H9 (cell line): ENCODE measurements at regions not wholly inside any gene's neighbourhood (a gene's known extent, or its start where the extent isn't known, plus 50 kb on each side); places are given as distances from the start of the nearest gene placed in this dataset.

Experiments used
- DNase-seq: peaks from one replicate; pipeline ENCODE4 v3.0.0-alpha.2; 2017
- H2AFZ ChIP-seq: one replicate; pipeline ENCODE4 v1.6.1; 2013; ENCODE audit warnings: mild to moderate bottlenecking, low read length, control low read depth, moderate library complexity
- H2AK5ac ChIP-seq: 2 replicates; pipeline ENCODE4 v1.6.1; 2013; ENCODE audit warnings: low read length, control low read depth, mixed read lengths; ENCODE audit not compliant: insufficient read length
- H2BK120ac ChIP-seq: one replicate; pipeline ENCODE4 v1.6.1; 2013; ENCODE audit warnings: low read depth, mild to moderate bottlenecking, low read length, control low read depth, inconsistent platforms; ENCODE audit not compliant: poor library complexity, severe bottlenecking
- H2BK12ac ChIP-seq: 2 replicates; pipeline ENCODE4 v1.6.1; 2013; ENCODE audit warnings: low read length, control low read depth, mixed read lengths, low read depth; ENCODE audit not compliant: insufficient read length
- H2BK15ac ChIP-seq: 2 replicates; pipeline ENCODE4 v1.6.1; 2013; ENCODE audit warnings: low read depth, low read length, control low read depth
- H2BK20ac ChIP-seq: one replicate; pipeline ENCODE4 v1.6.1; 2013; ENCODE audit warnings: low read depth, mild to moderate bottlenecking, low read length, control low read depth, inconsistent platforms; ENCODE audit not compliant: poor library complexity, severe bottlenecking
- H2BK5ac ChIP-seq: 2 replicates; pipeline ENCODE4 v1.6.1; 2013; ENCODE audit warnings: low read length, control low read depth, mixed read lengths; ENCODE audit not compliant: insufficient read length
- H3K14ac ChIP-seq: 2 replicates; pipeline ENCODE4 v1.6.1; 2013; ENCODE audit warnings: low read length, control low read depth; ENCODE audit not compliant: insufficient read depth
- H3K18ac ChIP-seq: 2 replicates; pipeline ENCODE4 v1.6.1; 2013; ENCODE audit warnings: low read depth, mild to moderate bottlenecking, mixed read lengths, low read length, control low read depth; ENCODE audit not compliant: insufficient read length
- H3K23ac ChIP-seq: 2 replicates; pipeline ENCODE4 v1.6.1; 2013; ENCODE audit warnings: low read length, control low read depth, mixed read lengths, low read depth; ENCODE audit not compliant: insufficient read length
- H3K23me2 ChIP-seq: 2 replicates; pipeline ENCODE4 v1.6.1; 2013; ENCODE audit warnings: low read depth, mild to moderate bottlenecking, mixed read lengths, low read length, control low read depth; ENCODE audit not compliant: insufficient read length, poor library complexity, severe bottlenecking
- H3K27ac ChIP-seq: 2 replicates; pipeline ENCODE4 v1.5.1; 2013; ENCODE audit warnings: low read length, control low read depth, mixed read lengths, low read depth; ENCODE audit not compliant: insufficient read length
- H3K27me3 ChIP-seq: 2 replicates; pipeline ENCODE4 v1.6.1; 2013; ENCODE audit warnings: low read length, control low read depth, inconsistent platforms; ENCODE audit not compliant: insufficient read depth
- H3K4ac ChIP-seq: 2 replicates; pipeline ENCODE4 v1.6.1; 2013; ENCODE audit warnings: low read depth, mild to moderate bottlenecking, control low read depth, inconsistent platforms, low read length, moderate library complexity
- H3K4me1 ChIP-seq: 2 replicates; pipeline ENCODE4 v1.6.1; 2013; ENCODE audit warnings: low read length, control low read depth, inconsistent platforms; ENCODE audit not compliant: insufficient read depth
- H3K4me2 ChIP-seq: 2 replicates; pipeline ENCODE4 v1.6.1; 2013; ENCODE audit warnings: low read length, control low read depth, mixed read lengths; ENCODE audit not compliant: insufficient read length, insufficient read depth
- H3K56ac ChIP-seq: 2 replicates; pipeline ENCODE4 v1.6.1; 2013; ENCODE audit warnings: low read depth, mild to moderate bottlenecking, mixed read lengths, low read length, control low read depth; ENCODE audit not compliant: insufficient read length
- H3K79me1 ChIP-seq: 2 replicates; pipeline ENCODE4 v1.6.1; 2013; ENCODE audit warnings: low read depth, mild to moderate bottlenecking, moderate library complexity, low read length, control low read depth, inconsistent platforms; ENCODE audit not compliant: insufficient read depth, poor library complexity, severe bottlenecking
- H3K79me2 ChIP-seq: 2 replicates; pipeline ENCODE4 v1.6.1; 2013; ENCODE audit warnings: low read length, control low read depth, inconsistent platforms; ENCODE audit not compliant: insufficient read depth
- H3K9ac ChIP-seq: 2 replicates; pipeline ENCODE4 v1.6.1; 2013; ENCODE audit warnings: low read length, control low read depth, mixed read lengths; ENCODE audit not compliant: insufficient read length; ENCODE audit errors: extremely low read depth
- H3K9me3 ChIP-seq: one replicate; pipeline ENCODE4 v1.6.1; 2013; ENCODE audit warnings: low read depth, low read length, inconsistent platforms; ENCODE audit not compliant: control insufficient read depth
- H3T11ph ChIP-seq: one replicate; pipeline ENCODE4 v1.6.1; 2013; ENCODE audit warnings: mild to moderate bottlenecking, low read length, control low read depth, inconsistent platforms
- H4K20me1 ChIP-seq: one replicate; pipeline ENCODE4 v1.6.1; 2013; ENCODE audit not compliant: control insufficient read depth, insufficient read length, insufficient read depth
- H4K5ac ChIP-seq: 2 replicates; pipeline ENCODE4 v1.6.1; 2013; ENCODE audit warnings: low read depth, mild to moderate bottlenecking, mixed read lengths, low read length, control low read depth; ENCODE audit not compliant: insufficient read length
- H4K8ac ChIP-seq: replicated peaks from 2 replicates; pipeline ENCODE4 v1.6.1; 2013; ENCODE audit warnings: low read length, control low read depth, mixed read lengths, low read depth; ENCODE audit not compliant: insufficient read length
- H4K91ac ChIP-seq: 2 replicates; pipeline ENCODE4 v1.6.1; 2013; ENCODE audit warnings: low read depth, mild to moderate bottlenecking, moderate library complexity, mixed read lengths, low read length, control low read depth; ENCODE audit not compliant: insufficient read length
- H3K27ac Mint-ChIP-seq, 3 experiments: 2 replicates in 2 of 3; 3 replicates in 1 of 3; pipeline ENCODE4 v1.8.0; 2020 to 2021; ENCODE audit warnings: mixed read lengths in 3 of 3, mild to moderate bottlenecking in 1 of 3, moderate library complexity in 1 of 3
- H3K27me3 Mint-ChIP-seq: 2 replicates; pipeline ENCODE4 v1.8.0; 2021; ENCODE audit warnings: low read depth, mild to moderate bottlenecking, moderate library complexity, mixed read lengths
- H3K36me3 Mint-ChIP-seq, 3 experiments: 2 replicates in 2 of 3; 3 replicates in 1 of 3; pipeline ENCODE4 v1.8.0; 2020 to 2021; ENCODE audit warnings: low read depth in 3 of 3, mixed read lengths in 3 of 3; ENCODE audit not compliant: insufficient read depth in 1 of 3
- H3K4me1 Mint-ChIP-seq, 2 experiments: 2 replicates each; pipeline ENCODE4 v1.8.0; 2020; ENCODE audit warnings: mixed read lengths in 2 of 2
- H3K4me3 Mint-ChIP-seq, 2 experiments: 2 replicates in 1 of 2; 3 replicates in 1 of 2; pipeline ENCODE4 v1.8.0; 2020 to 2021; ENCODE audit warnings: mild to moderate bottlenecking in 2 of 2, mixed read lengths in 2 of 2, moderate library complexity in 1 of 2
- H3K9me3 Mint-ChIP-seq, 2 experiments: 2 replicates in 1 of 2; 3 replicates in 1 of 2; pipeline ENCODE4 v1.8.0; 2020; ENCODE audit warnings: mild to moderate bottlenecking in 2 of 2, mixed read lengths in 2 of 2, moderate library complexity in 1 of 2
- WGBS: extraction: QIAGEN DNeasy Blood & Tissue Kit; methylation state at CpG from one replicate; pipeline ENCODE4 v1.1.7; 2013; ENCODE audit warnings: missing lambda C conversion rate, low lambda C conversion rate, mixed read lengths; ENCODE audit not compliant: insufficient read length; ENCODE audit errors: extremely low coverage; 5-methylcytosine and 5-hydroxymethylcytosine counted together
- TF ChIP-seq, protein P1 (sequence below): fragments of 200-600 bp; sonication (generic); conservative IDR thresholded peaks from 3 replicates; pipeline ENCODE4 v1.8.0; 2021; ENCODE audit warnings: antibody characterized with exemption, mild to moderate bottlenecking

DNA sequence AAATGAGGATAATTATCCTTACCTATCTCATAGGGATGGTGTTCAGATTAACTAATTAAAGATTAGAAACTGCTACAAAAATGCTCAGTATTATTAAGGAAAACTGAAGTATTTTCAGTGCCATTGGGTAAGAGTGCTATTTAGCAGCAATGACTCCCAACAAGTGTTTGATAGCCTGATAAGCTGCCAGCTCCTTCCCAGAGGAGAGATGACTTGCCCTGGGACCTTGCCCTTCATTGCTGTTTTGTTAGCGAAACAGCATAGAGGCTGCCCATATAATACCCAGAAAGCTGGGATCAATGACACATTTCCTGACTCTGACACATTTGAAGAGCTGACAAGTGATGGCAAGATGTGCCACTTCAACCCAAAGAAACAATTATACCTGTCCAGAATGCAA is 592.2 kb downstream of the ADGRL2 start:
- H2BK120ac ChIP-seq: no peak overlapping the region
- no peaks in the 10 kb centered on the region for H3K79me2 ChIP-seq
- H3K14ac ChIP-seq: no peak overlapping the region
- H4K91ac ChIP-seq: no peak overlapping the region
- Mint-ChIP-seq H3K36me3 (no peaks in the 10 kb centered on the region), H3K4me3 (no peak overlapping the region), H3K27ac (no peak overlapping the region), H3K27me3 (no peaks in the 10 kb centered on the region), H3K9me3 (no peaks in the 10 kb centered on the region; a peak in 1 of 5 replicates), H3K4me1 (peaks cover 0 to 8% of the 10 kb centered on the region in 2 experiments; a peak in 3 of 4 replicates)
- no peak overlapping the region for H4K8ac ChIP-seq
- H3K23ac ChIP-seq: no peak overlapping the region
- no peaks in the 10 kb centered on the region for H3K9me3 ChIP-seq
- no peak overlapping the region for H2BK5ac ChIP-seq
- no peak overlapping the region for H3K18ac ChIP-seq
- no peak overlapping the region for H2BK20ac ChIP-seq
- no peak overlapping the region for H2BK12ac ChIP-seq
- H4K5ac ChIP-seq: no peak overlapping the region
- no peak overlapping the region for H3K56ac ChIP-seq
- H3K23me2 ChIP-seq: no peaks in the 10 kb centered on the region
- WGBS: no CpG with 5 or more reads among the region's 1 CpG
- no peaks in the 10 kb centered on the region for H4K20me1 ChIP-seq
- DNase-seq: no peak
- H2BK15ac ChIP-seq: no peak overlapping the region
- no peak overlapping the region for H3K4me2 ChIP-seq
- H3T11ph ChIP-seq: no peak overlapping the region
- H3K4me1 ChIP-seq: no peaks in the 10 kb centered on the region; the same call in 1 of the 2 replicates
- TF ChIP-seq, protein P1, sequence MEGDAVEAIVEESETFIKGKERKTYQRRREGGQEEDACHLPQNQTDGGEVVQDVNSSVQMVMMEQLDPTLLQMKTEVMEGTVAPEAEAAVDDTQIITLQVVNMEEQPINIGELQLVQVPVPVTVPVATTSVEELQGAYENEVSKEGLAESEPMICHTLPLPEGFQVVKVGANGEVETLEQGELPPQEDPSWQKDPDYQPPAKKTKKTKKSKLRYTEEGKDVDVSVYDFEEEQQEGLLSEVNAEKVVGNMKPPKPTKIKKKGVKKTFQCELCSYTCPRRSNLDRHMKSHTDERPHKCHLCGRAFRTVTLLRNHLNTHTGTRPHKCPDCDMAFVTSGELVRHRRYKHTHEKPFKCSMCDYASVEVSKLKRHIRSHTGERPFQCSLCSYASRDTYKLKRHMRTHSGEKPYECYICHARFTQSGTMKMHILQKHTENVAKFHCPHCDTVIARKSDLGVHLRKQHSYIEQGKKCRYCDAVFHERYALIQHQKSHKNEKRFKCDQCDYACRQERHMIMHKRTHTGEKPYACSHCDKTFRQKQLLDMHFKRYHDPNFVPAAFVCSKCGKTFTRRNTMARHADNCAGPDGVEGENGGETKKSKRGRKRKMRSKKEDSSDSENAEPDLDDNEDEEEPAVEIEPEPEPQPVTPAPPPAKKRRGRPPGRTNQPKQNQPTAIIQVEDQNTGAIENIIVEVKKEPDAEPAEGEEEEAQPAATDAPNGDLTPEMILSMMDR: no peak
- H2AK5ac ChIP-seq: no peak overlapping the region
- H3K9ac ChIP-seq: no peak overlapping the region
- H3K4ac ChIP-seq: no peak overlapping the region
- H2AFZ ChIP-seq: no peak overlapping the region
- no peaks in the 10 kb centered on the region for H3K79me1 ChIP-seq
- no peaks in the 10 kb centered on the region for H3K27me3 ChIP-seq
- H3K27ac ChIP-seq: no peak overlapping the region
